HFF-Myc (cell line): ENCODE measurements at regions not wholly inside any gene's neighbourhood (a gene's known extent, or its start where the extent isn't known, plus 50 kb on each side); places are given as distances from the start of the nearest gene placed in this dataset.

Source experiments
- DNase-seq: peaks from one replicate; pipeline ENCODE4 v3.0.0-alpha.2; 2011; ENCODE audit warnings: low read depth; ENCODE audit errors: extremely low read depth
- H3K4me3 ChIP-seq: replicated peaks from 2 replicates; pipeline ENCODE4 v1.5.1; 2011; ENCODE audit warnings: low read depth, mild to moderate bottlenecking, control low read depth, low read length
- CTCF ChIP-seq: IDR thresholded peaks from 2 replicates; pipeline ENCODE4 v1.5.1; 2012; ENCODE audit warnings: mild to moderate bottlenecking, low read depth, low read length, control low read depth; ENCODE audit errors: missing control alignments

GRCh38 chr15:100737214-100737613 is 134.8 kb downstream of the ASB7 start:
- no peak overlapping the region for H3K4me3 ChIP-seq
- DNase-seq = no peak
- TF ChIP-seq CTCF = no peak

- no peak overlapping the region for H3K4me3 ChIP-seq
- no peak for DNase-seq
- TF ChIP-seq CTCF = no peak
These were observed 136.2 kb downstream of the ASB7 start for GRCh38 chr15:100738614-100739013.

GRCh38 chr15:100740138-100740537 is 137.7 kb downstream of the ASB7 start:
- DNase-seq = peak; percentile 76
- TF ChIP-seq CTCF = no peak
- no peak overlapping the region for H3K4me3 ChIP-seq

- no peak for TF ChIP-seq CTCF
- H3K4me3 ChIP-seq = no peak overlapping the region
- no peak for DNase-seq
These were observed 128.0 kb upstream of the ALDH1A3 start for GRCh38 chr15:100751585-100751984.

- DNase-seq = no peak
- TF ChIP-seq CTCF = no peak
These were observed 126.1 kb upstream of the ALDH1A3 start for GRCh38 chr15:100753503-100753902.

GRCh38 chr15:100757661-100758060 is 122.0 kb upstream of the ALDH1A3 start:
- no peak for TF ChIP-seq CTCF
- no peak for DNase-seq
- no peak overlapping the region for H3K4me3 ChIP-seq

More at GRCh38 chr15:100753503-100753902, 126.1 kb upstream of the ALDH1A3 start:
- H3K4me3 ChIP-seq = no peak overlapping the region

- no peak for DNase-seq
- H3K4me3 ChIP-seq = no peak overlapping the region
- TF ChIP-seq CTCF = no peak
These were observed 121.1 kb upstream of the ALDH1A3 start for GRCh38 chr15:100758555-100758954.
